GM18909 (cell line): ENCODE measurements at regions not wholly inside any gene's neighbourhood (a gene's known extent, or its start where the extent isn't known, plus 50 kb on each side); places are given as distances from the start of the nearest gene placed in this dataset.

Experiments used
- ATAC-seq: cut with Tn5 transposase; IDR thresholded peaks from one replicate; pipeline ENCODE4 v1.9.1; 2021; ENCODE audit warnings: mild to moderate bottlenecking; ENCODE audit not compliant: unreplicated experiment, poor library complexity

- no peak for ATAC-seq
Observed at GRCh38 chr13:31081316-31081715, 80.4 kb downstream of the HSPH1 start.

DNA sequence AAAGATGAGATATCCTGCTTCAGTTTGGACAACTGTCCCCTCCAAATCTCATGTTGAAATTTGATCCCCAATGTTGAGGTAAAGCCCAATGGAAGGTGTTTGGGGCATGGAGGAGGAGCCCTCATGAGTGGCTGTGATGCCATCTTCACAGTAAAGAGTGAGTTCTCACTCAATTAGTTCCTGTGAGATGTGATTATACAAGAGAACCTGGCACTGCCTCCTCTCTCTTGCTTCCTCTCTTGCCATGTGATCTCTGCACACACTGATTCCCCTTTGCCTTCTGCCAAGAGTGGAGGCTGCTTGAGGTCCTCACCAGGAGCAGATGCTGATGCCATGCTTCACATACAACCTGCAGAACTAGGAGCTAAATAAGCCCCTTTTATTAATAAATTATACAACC lies 86.9 kb downstream of the HSPH1 start:
- ATAC-seq = no peak

- peak; percentile 95 for ATAC-seq
Observed at GRCh38 chr13:31073859-31074718, 87.6 kb downstream of the HSPH1 start.

GRCh38 chr13:31072041-31072440 lies 89.7 kb downstream of the HSPH1 start:
- no peak for ATAC-seq

DNA sequence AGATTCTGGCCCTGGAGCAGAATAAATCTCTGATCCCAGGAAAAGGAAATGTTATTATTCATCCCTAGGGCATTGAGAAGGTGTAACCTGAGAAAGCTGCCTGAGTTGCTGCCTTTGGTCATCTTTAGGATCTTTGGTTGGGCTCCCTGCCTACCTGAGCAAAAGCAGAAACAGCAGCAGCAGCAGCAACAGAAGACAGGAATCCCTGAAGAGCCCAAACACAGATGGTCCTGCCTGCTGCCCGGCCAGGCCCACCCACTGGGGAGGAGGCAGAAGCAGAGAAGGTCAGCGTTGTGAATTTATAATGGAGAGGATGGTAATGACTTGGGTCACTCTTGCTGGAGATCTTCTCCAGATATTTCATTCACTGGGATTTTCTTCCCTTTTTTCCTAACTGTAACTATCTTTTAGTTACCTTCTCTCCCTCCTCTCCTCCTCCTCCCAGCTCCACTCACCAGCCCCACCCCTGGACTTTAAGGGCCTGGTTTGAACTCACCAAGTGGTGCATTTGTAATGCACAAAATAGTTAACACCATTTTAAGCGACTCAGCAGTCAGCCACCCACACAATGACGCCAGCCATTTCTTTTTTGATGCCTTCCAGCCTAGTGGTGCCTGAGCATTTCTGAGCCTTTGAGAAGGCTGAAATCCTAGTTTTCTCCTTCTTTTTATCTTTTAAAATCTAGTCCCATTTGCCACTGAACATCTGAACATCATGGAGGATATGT lies 91.7 kb downstream of the HSPH1 start:
- no peak for ATAC-seq

GRCh38 chr13:31068119-31068423 lies 93.6 kb downstream of the HSPH1 start:
- no peak for ATAC-seq

DNA sequence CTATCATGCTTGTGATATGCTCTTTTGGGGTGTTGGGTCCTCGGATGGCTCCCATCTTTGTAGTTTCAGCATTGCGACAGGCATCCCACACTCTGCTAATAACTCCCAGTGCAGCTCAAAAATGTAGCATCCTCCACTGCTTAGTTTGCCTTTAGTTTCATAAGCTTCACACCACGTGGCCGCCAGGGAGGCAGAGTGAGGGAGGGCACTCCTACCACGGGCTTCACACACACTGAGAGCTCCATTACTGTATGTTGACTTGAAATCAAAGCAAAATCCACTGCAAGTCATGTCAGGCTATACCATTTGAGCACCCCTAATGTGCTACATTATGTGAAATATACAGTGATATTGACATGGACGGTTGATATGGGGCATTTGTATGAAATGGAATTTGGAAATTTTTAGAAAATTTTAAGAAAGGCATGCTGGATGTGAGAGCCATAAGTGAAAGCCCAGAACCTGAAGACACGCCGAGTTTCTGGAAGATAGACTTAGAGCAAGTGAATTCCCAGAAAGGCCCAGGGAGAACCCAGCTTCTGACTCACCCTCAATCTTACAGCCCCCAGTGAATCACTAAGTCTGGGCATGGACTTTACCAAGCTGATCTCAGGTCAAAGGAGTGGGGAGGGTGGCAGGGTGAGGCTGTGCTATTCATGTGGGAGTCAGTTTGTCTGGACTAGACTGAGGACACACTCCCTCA lies 94.1 kb downstream of the HSPH1 start:
- no peak for ATAC-seq

DNA sequence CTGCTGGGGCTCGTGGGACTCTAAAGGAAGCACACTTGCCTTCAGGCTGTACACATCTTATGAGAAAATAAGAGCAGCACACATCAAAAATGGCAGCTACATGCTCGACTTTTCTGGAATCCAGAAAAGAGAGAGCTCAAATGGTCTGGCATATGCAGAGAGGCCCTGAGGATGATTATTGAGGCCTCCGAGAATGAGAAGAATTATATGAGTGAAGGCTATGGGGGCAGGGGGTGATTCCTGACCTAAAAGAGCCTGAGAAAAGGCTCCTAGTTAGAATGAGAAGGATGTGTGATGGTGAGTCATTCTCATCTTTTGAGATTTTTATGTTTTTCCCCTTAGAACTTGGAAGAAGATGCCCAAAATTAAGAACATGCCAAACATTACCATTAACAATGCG lies 97.1 kb downstream of the HSPH1 start:
- ATAC-seq = no peak

- ATAC-seq = no peak
Observed at GRCh38 chr13:31063772-31064171, 97.9 kb downstream of the HSPH1 start.

DNA sequence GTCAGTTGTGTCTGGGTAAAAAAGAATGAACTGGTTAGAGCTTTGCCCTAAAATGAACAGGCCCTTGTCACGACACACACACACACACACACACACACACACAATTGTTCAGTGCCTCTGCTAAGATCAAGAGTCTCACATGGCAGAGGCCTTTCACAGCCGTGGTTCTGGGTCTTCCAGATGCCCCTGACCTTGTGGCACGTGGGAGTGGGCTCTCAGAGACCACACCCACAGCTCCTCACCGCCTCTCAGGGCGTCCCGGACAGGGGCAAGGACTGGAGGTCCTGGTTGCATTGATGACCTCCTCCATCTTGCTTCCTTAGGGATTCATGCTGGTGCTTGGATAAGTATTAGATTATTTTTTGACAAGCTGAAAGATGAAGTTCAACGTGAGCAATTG lies 101.0 kb downstream of the HSPH1 start:
- ATAC-seq = no peak

GRCh38 chr13:31060220-31060619 lies 101.5 kb downstream of the HSPH1 start:
- no peak for ATAC-seq

- ATAC-seq = no peak
Observed at GRCh38 chr13:31057403-31058033, 104.2 kb downstream of the HSPH1 start.

DNA sequence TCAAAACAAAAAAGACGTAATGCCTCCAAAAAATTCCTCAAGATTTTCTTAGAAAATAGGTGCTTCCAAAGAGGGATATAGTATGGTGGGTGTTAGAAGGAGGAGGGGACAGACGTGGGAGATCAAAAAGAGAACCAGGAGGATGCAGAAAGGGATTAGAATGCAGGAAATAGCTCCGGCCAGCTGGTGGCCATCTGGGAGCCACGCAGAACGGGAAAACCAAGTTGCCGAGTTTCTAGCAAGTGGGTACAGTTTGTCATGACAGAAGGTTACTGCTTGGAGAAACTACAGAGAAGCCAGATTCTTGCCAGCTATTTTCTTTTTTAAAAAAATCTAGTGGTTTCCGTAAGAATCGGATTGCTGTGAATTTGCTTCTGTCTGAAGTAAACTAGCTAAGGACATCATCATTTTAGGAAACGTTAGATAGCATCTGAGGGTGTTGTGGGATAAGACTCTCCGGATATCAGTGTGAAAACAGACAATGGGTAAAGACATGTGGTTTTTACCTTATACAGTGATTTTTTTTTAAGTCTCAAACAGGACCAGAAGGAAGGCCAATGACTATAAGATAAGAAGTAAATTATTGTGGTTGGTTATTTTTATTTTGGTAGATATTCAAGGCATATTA lies 104.9 kb downstream of the HSPH1 start:
- no peak for ATAC-seq

DNA sequence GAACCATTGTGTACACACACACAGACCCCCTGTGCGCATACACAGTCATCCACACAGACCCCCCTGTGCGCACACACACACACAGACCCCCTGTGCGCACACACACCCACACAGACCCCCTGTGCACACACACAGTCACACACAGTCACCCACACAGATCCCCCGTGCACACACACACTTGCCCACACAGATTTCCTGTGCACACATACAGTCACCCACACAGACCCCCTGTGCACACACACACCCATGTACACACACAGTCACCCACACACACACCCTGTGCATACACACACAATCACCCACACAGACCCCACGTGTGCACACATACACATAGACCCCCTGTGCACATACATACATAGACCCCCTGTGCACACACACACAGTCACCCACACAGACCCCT lies 106.1 kb downstream of the HSPH1 start:
- no peak for ATAC-seq

- no peak for ATAC-seq
Observed at GRCh38 chr13:31054632-31055031, 107.1 kb downstream of the HSPH1 start.

- no peak for ATAC-seq
Observed at GRCh38 chr13:31053896-31054295, 107.8 kb downstream of the HSPH1 start.

DNA sequence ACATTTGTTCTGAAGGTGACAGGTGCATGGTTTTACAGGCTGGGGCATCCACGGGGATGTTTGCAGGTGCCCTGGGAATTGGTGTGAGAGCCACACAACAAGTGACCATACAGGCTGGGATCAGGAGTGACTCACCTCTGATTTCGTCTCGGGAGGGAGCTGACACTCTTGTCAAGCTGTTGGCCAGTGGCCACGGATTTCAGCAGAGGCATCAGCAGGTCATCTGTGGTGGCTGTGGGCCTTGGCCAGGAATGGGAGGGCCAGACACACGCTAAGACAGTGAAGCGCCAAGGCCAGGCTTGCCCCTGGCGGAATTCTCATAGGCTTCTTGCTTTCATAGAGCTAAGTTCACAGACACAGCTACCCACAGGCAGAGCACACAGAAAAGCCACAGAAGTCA lies 108.6 kb downstream of the HSPH1 start:
- ATAC-seq = no peak

DNA sequence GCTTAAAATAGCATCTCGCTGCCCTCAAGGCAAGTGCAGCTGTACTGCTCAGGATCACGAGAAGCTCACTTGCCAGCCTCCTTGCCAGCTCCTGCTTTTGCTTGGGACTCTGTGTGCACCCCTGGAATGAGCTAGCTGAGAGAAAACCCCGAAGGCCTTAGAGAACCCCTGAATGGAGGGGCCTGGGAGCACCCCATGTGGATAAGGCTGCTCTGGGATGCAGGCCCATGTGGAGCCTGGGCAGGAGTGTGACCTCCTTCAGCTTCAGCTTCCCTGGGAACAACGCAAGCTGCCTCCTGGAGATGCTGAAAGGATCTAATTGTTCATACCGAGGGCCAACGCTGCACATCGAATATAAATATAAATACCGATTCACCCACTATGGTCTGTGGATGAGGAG lies 109.2 kb downstream of the HSPH1 start:
- ATAC-seq = no peak

DNA sequence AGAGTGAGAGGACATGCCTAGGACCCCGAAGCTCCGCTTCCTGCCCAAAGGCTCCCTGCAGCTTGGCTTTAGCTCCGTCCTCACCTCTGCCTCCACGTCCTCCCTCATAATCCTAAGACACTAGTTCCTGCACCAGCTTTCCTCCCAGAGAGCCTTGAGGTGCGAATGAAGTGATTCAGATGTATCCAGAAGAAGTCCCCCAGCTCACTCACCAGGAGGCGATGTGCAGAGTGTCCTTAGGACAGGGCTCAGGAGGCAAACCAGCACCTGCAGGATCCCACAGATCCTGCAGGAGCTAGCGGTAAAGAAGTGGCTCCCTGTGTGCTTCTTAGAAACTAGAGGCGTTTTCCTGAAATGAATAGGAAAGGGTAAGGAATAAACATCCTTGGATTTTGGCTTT lies 109.7 kb downstream of the HSPH1 start:
- no peak for ATAC-seq
